CD8-positive, alpha-beta memory T cell (primary cell): ENCODE measurements at regions not wholly inside any gene's neighbourhood (a gene's known extent, or its start where the extent isn't known, plus 50 kb on each side); places are given as distances from the start of the nearest gene placed in this dataset.
"Not testable (repeated sequence)": the region's sequence is repeated elsewhere in the genome, so short reads cannot be mapped to it uniquely, and the experiment has no call there.

Experiments
- CTCF ChIA-PET: fragments of 350-600 bp; sonication (Branson Sonifier 250); formaldehyde crosslinking; loops from one replicate; lab custom pipeline; 2021; ENCODE audit warnings: antibody characterized with exemption; lab: Charles Lee
- POLR2A ChIA-PET: fragments of 350-600 bp; sonication (Branson Sonifier 250); formaldehyde crosslinking; loops from one replicate; lab custom pipeline; 2021; ENCODE audit warnings: antibody characterized with exemption; lab: Charles Lee
- DNase-seq, 5 donors: peaks; one replicate each; pipeline versions ENCODE4 v3.0.0 to v3.0.0-alpha.2; 2020 to 2022; ENCODE audit warnings: mixed read lengths in 1 of 5
- H3K27ac ChIP-seq: one replicate; pipeline ENCODE4 v1.7.0; 2013; ENCODE audit warnings: low read depth, mild to moderate bottlenecking, low read length, moderate library complexity
- H3K27me3 ChIP-seq: 2 replicates; pipeline ENCODE4 v1.7.0; 2013; ENCODE audit warnings: low read length, mild to moderate bottlenecking; ENCODE audit not compliant: insufficient read depth, poor library complexity, severe bottlenecking
- H3K36me3 ChIP-seq: 2 replicates; pipeline ENCODE4 v1.7.0; 2013; ENCODE audit warnings: mild to moderate bottlenecking, low read length, moderate library complexity; ENCODE audit not compliant: insufficient read depth
- H3K4me1 ChIP-seq: 2 replicates; pipeline ENCODE4 v1.7.0; 2013; ENCODE audit warnings: mild to moderate bottlenecking, low read length, moderate library complexity; ENCODE audit not compliant: insufficient read depth
- H3K4me3 ChIP-seq: 2 replicates; pipeline ENCODE4 v1.7.0; 2013; ENCODE audit warnings: mild to moderate bottlenecking, low read length
- H3K9me3 ChIP-seq: 2 replicates; pipeline ENCODE4 v1.7.0; 2013; ENCODE audit warnings: mild to moderate bottlenecking, low read length
- H3K27ac Mint-ChIP-seq, 8 donors: one replicate each; pipeline ENCODE4 v1.8.0; 2020 to 2021; ENCODE audit warnings: mixed read lengths in 8 of 8, mild to moderate bottlenecking in 6 of 8, inconsistent platforms in 3 of 8, moderate library complexity in 3 of 8
- H3K27me3 Mint-ChIP-seq, 2 donors: one replicate each; pipeline ENCODE4 v1.8.0; 2020 to 2021; ENCODE audit warnings: mixed read lengths in 2 of 2, mild to moderate bottlenecking in 1 of 2, moderate library complexity in 1 of 2
- H3K36me3 Mint-ChIP-seq, 3 donors: one replicate each; pipeline ENCODE4 v1.8.0; 2020 to 2021; ENCODE audit warnings: mixed read lengths in 3 of 3, inconsistent platforms in 1 of 3, mild to moderate bottlenecking in 1 of 3
- H3K4me1 Mint-ChIP-seq, 3 donors: one replicate each; pipeline ENCODE4 v1.8.0; 2020 to 2021; ENCODE audit warnings: mixed read lengths in 3 of 3, inconsistent platforms in 1 of 3, mild to moderate bottlenecking in 1 of 3
- H3K4me3 Mint-ChIP-seq, 7 donors: one replicate each; pipeline ENCODE4 v1.8.0; 2020 to 2021; ENCODE audit warnings: mixed read lengths in 7 of 7, mild to moderate bottlenecking in 6 of 7, moderate library complexity in 4 of 7, inconsistent platforms in 2 of 7
- H3K9me3 Mint-ChIP-seq, 5 donors: one replicate each; pipeline ENCODE4 v1.8.0; 2020 to 2022; ENCODE audit warnings: mixed read lengths in 5 of 5, mild to moderate bottlenecking in 3 of 5, moderate library complexity in 2 of 5, inconsistent platforms in 1 of 5

GRCh38 chr5:159490507-159490906, 160.2 kb upstream of the IL12B start:
- POLR2A ChIA-PET = no interaction called here
- Histone ChIP-seq H3K27ac (no peak overlapping the region), H3K27me3 (peaks cover 5% of the 10 kb centered on the region), H3K4me3 (no peak overlapping the region), H3K36me3 (no peaks in the 10 kb centered on the region), H3K4me1 (no peaks in the 10 kb centered on the region), H3K9me3 (no peaks in the 10 kb centered on the region)
- Mint-ChIP-seq H3K4me1 (no peaks in the 10 kb centered on the region), H3K36me3 (peaks cover 0 to 3% (median 0%) of the 10 kb centered on the region in 3 donors), H3K4me3 (no peak overlapping the region), H3K27me3 (peaks cover 7 to 14% of the 10 kb centered on the region in 2 donors), H3K9me3 (peaks cover 0 to 1% (median 0%) of the 10 kb centered on the region in 5 donors), H3K27ac (no peak overlapping the region)
- no peak for DNase-seq
- CTCF ChIA-PET = no interaction called here

GRCh38 chr5:159493696-159494095, 163.4 kb upstream of the IL12B start:
- ChIA-PET POLR2A (no interaction called here), CTCF (no interaction called here)
- Mint-ChIP-seq H3K9me3 (no peaks in the 10 kb centered on the region), H3K4me3 (no peak overlapping the region), H3K27ac (no peak overlapping the region), H3K27me3 (peaks cover 7 to 14% of the 10 kb centered on the region in 2 donors), H3K36me3 (peaks cover 0 to 10% (median 0%) of the 10 kb centered on the region in 3 donors), H3K4me1 (no peaks in the 10 kb centered on the region)
- H3K27ac ChIP-seq = no peak overlapping the region
- H3K27me3 ChIP-seq = peaks cover 5% of the 10 kb centered on the region
- no peaks in the 10 kb centered on the region for H3K36me3 ChIP-seq
- H3K4me1 ChIP-seq = no peaks in the 10 kb centered on the region
- no peak overlapping the region for H3K4me3 ChIP-seq
- no peaks in the 10 kb centered on the region for H3K9me3 ChIP-seq
- DNase-seq = no peak

DNA sequence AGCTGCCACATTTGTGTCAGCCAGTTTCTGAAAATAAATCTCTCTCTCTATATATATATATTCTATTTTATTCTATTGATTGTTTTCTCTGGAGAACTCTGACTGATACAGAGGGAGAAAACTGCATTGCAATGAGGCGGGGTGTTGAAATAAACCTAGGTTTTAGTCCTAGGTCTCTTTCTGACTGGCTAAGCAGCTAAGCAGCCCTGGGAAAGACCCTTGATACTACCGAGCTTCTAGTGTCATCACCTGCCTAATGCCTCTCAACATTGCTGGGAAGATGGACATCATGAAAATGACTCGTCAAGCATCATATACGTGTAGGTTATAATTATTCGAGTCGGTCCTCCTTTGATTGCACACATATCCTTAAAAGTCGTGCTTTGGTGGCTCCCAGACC, 166.5 kb upstream of the IL12B start:
- ChIA-PET POLR2A (no interaction called here), CTCF (no interaction called here)
- DNase-seq = no peak
- Histone ChIP-seq H3K9me3 (no peaks in the 10 kb centered on the region), H3K4me3 (no peak overlapping the region), H3K4me1 (no peaks in the 10 kb centered on the region), H3K27ac (no peak overlapping the region), H3K36me3 (no peaks in the 10 kb centered on the region), H3K27me3 (peaks cover 5% of the 10 kb centered on the region)
- Mint-ChIP-seq H3K27ac (no peak overlapping the region), H3K27me3 (peaks cover 7 to 14% of the 10 kb centered on the region in 2 donors), H3K36me3 (peaks cover 0 to 10% (median 0%) of the 10 kb centered on the region in 3 donors), H3K9me3 (peaks cover 0 to 2% (median 0%) of the 10 kb centered on the region in 5 donors), H3K4me1 (no peaks in the 10 kb centered on the region), H3K4me3 (no peak overlapping the region)

- CTCF ChIA-PET = no interaction called here
- peaks cover 0 to 2% (median 0%) of the 10 kb centered on the region in 5 donors for H3K9me3 Mint-ChIP-seq
- H3K4me3 Mint-ChIP-seq = no peak overlapping the region
- H3K27ac Mint-ChIP-seq = no peak overlapping the region
- Histone ChIP-seq H3K4me1 (no peaks in the 10 kb centered on the region), H3K27ac (no peak overlapping the region), H3K36me3 (no peaks in the 10 kb centered on the region), H3K4me3 (no peak overlapping the region), H3K27me3 (peaks cover 5% of the 10 kb centered on the region), H3K9me3 (no peaks in the 10 kb centered on the region)
- POLR2A ChIA-PET = no interaction called here
- no peak for DNase-seq
- H3K27me3 Mint-ChIP-seq = peaks cover 7 to 14% of the 10 kb centered on the region in 2 donors
- no peaks in the 10 kb centered on the region for H3K4me1 Mint-ChIP-seq
- H3K36me3 Mint-ChIP-seq = peaks cover 0 to 10% (median 0%) of the 10 kb centered on the region in 3 donors
Measured at GRCh38 chr5:159497221-159497620, 166.9 kb upstream of the IL12B start.

- H3K27ac Mint-ChIP-seq = no peak overlapping the region
- POLR2A ChIA-PET = no interaction called here
- Histone ChIP-seq H3K27ac (no peak overlapping the region), H3K36me3 (no peaks in the 10 kb centered on the region), H3K4me3 (no peak overlapping the region), H3K4me1 (no peaks in the 10 kb centered on the region), H3K27me3 (peaks cover 5% of the 10 kb centered on the region), H3K9me3 (no peaks in the 10 kb centered on the region)
- CTCF ChIA-PET = no interaction called here
- no peak for DNase-seq
- peaks cover 7 to 10% of the 10 kb centered on the region in 2 donors for H3K27me3 Mint-ChIP-seq
- H3K9me3 Mint-ChIP-seq = peaks cover 0 to 2% (median 0%) of the 10 kb centered on the region in 5 donors
- H3K4me1 Mint-ChIP-seq = no peaks in the 10 kb centered on the region
- H3K36me3 Mint-ChIP-seq = peaks cover 0 to 10% (median 0%) of the 10 kb centered on the region in 3 donors
- no peak overlapping the region for H3K4me3 Mint-ChIP-seq
Measured at GRCh38 chr5:159498630-159499029, 168.3 kb upstream of the IL12B start.

GRCh38 chr5:159502116-159502515, 171.8 kb upstream of the IL12B start:
- H3K9me3 Mint-ChIP-seq, H3K9me3 ChIP-seq, H3K4me3 Mint-ChIP-seq, H3K27ac ChIP-seq, H3K36me3 Mint-ChIP-seq, H3K36me3 ChIP-seq, H3K27ac Mint-ChIP-seq, H3K4me1 ChIP-seq, CTCF ChIA-PET, H3K27me3 Mint-ChIP-seq, DNase-seq, POLR2A ChIA-PET, H3K4me3 ChIP-seq, H3K27me3 ChIP-seq, H3K4me1 Mint-ChIP-seq: not testable (repeated sequence)

DNA sequence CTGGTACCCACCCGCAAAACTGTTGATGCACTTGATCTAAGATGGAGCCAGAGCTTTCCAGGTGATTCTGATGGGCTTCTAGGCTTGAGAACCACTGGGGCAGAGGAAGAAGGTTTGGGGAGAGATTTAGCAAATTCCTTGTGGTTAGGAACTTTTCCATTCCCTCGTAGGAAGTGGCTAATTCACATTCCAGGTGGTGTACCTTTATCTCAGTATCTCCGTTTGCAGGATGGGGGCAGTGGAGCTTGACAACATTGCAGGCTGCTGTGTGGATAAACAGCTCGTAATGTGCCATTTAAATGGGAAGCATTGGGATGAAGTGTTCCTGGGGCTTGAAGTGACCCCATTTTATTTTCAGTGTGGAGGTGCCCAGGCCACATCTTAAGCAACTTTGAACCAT, 172.9 kb upstream of the IL12B start:
- Mint-ChIP-seq H3K4me3 (no peak overlapping the region), H3K36me3 (peaks cover 0 to 4% (median 0%) of the 10 kb centered on the region in 3 donors), H3K27ac (no peak overlapping the region), H3K4me1 (no peaks in the 10 kb centered on the region), H3K27me3 (peaks cover 0 to 4% of the 10 kb centered on the region in 2 donors), H3K9me3 (peaks cover 0 to 2% (median 0%) of the 10 kb centered on the region in 5 donors)
- H3K4me1 ChIP-seq = no peaks in the 10 kb centered on the region
- no peaks in the 10 kb centered on the region for H3K9me3 ChIP-seq
- no peaks in the 10 kb centered on the region for H3K36me3 ChIP-seq
- POLR2A ChIA-PET = no interaction called here
- H3K27ac ChIP-seq = no peak overlapping the region
- CTCF ChIA-PET = no interaction called here
- no peak overlapping the region for H3K4me3 ChIP-seq
- no peak for DNase-seq
- H3K27me3 ChIP-seq = no peaks in the 10 kb centered on the region

DNA sequence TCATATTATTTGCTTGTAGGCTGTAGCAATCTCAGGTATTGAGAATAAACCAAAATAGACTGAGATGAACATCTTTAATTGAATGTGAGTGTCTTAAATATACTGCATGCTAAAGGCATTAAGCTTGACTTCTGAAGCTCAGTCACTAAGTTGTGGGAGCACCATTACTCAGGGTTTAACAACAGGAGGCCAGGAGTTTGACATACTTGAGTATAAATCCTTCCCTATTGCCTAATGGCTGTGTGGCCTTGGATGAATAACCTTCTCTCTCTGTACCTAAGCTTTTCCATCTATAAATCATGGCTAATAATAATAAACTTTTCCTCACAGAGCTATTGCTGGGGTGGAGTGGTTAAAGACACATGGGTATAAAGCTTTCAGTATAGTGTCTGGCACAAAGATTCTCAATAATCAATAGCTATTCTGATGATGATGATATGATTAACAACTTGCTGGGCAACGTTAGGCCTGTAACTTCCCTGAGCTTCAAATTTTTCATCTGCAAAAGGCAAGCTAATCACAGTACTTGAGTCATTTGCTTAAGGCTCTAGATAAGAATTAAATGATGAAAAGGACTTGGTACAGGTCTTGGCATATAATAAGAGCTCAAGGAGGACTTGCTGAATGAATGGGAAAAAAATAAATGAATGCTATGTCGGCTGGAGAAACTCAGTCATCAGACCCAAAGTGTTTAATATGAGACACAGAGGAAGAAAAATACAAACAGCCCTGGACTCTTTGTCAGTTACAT, 174.0 kb upstream of the IL12B start:
- Mint-ChIP-seq H3K4me3 (no peak overlapping the region), H3K9me3 (peaks cover 0 to 2% (median 0%) of the 10 kb centered on the region in 5 donors), H3K36me3 (no peaks in the 10 kb centered on the region), H3K27me3 (peaks cover 0 to 4% of the 10 kb centered on the region in 2 donors), H3K27ac (no peak overlapping the region), H3K4me1 (no peaks in the 10 kb centered on the region)
- H3K4me1 ChIP-seq = no peaks in the 10 kb centered on the region
- no peak overlapping the region for H3K27ac ChIP-seq
- H3K9me3 ChIP-seq = no peaks in the 10 kb centered on the region
- H3K27me3 ChIP-seq = no peaks in the 10 kb centered on the region
- no peaks in the 10 kb centered on the region for H3K36me3 ChIP-seq
- no peak for DNase-seq
- H3K4me3 ChIP-seq = no peak overlapping the region
- ChIA-PET POLR2A (no interaction called here), CTCF (interaction anchor here (1.2 kb wide), 1 partner anchor 11 kb away, joined by 5 read pairs; no protein-coding TSS in a partner anchor)
